ENCODE measurements at regions not wholly inside any gene's neighbourhood (a gene's known extent, or its start where the extent isn't known, plus 50 kb on each side); places are given as distances from the start of the nearest gene placed in this dataset.

DNA sequence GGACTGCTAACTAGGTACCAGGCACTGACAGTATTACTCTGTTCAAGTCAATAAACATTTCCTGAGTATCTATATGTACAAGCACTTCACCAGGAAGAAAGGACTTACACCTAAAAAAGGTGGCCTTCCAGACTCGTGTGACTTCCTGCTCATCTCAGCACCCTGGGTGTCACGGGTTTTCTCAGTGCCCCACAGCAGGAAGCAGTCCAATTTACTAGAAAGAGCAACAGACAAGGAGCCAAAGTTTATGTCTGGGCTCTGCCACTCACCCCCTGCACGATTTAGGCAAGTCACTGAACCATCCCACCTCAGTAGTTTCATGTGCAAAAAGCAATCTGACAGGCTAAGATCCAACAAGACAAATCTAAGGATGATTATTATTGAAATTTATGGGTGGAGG lies 92.4 kb downstream of the TMEM215 start:
- TF ChIP-seq, protein P1, sequence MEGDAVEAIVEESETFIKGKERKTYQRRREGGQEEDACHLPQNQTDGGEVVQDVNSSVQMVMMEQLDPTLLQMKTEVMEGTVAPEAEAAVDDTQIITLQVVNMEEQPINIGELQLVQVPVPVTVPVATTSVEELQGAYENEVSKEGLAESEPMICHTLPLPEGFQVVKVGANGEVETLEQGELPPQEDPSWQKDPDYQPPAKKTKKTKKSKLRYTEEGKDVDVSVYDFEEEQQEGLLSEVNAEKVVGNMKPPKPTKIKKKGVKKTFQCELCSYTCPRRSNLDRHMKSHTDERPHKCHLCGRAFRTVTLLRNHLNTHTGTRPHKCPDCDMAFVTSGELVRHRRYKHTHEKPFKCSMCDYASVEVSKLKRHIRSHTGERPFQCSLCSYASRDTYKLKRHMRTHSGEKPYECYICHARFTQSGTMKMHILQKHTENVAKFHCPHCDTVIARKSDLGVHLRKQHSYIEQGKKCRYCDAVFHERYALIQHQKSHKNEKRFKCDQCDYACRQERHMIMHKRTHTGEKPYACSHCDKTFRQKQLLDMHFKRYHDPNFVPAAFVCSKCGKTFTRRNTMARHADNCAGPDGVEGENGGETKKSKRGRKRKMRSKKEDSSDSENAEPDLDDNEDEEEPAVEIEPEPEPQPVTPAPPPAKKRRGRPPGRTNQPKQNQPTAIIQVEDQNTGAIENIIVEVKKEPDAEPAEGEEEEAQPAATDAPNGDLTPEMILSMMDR (conservative IDR thresholded peaks at IDR 0.05 in 1 of 2, IDR thresholded peaks at IDR 0.05 in 1 of 2; ENCODE audit: low read depth in 1 of 2, low read length in 2 of 2): no peak
- no peak for TF ChIP-seq EZH2 (IDR thresholded peaks at IDR 0.05; ENCODE audit: low read length, missing control alignments)

All from fibroblast of lung (primary cell).